ENCODE measurements at regions not wholly inside any gene's neighbourhood (a gene's known extent, or its start where the extent isn't known, plus 50 kb on each side); places are given as distances from the start of the nearest gene placed in this dataset.
"Not testable (repeated sequence)": the region's sequence is repeated elsewhere in the genome, so short reads cannot be mapped to it uniquely, and the experiment has no call there.

DNA sequence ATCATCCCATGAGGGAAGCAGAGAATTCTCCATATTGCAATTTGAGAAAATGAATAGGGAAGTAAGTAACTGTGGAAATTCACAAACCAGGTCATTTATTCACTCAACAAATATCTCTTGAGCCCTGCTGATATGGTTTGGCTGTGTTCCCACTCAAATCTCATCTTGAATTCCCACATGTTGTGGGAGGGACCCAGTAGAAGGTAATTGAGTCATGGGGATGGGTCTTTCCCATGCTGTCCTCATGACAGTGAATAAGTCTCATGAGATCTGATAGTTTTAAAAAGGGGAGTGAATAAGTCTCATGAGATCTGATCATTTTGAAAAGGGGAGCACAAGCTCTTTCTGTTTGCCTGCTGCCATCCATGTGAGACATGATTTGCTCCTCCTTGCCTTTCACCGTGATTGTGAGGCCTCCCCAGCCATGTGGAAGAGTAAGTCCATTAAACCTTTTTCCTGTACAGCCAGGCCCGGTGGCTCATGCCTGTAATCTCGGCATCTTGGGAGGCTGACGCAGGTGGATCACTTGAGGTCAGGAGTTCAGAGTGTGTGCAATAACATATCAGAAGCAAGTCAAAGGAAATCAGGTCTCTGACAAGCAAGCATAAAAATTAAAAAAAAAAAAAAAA, 193.2 kb downstream of the NDUFA10 start:
- DNase-seq: no peak

DNA sequence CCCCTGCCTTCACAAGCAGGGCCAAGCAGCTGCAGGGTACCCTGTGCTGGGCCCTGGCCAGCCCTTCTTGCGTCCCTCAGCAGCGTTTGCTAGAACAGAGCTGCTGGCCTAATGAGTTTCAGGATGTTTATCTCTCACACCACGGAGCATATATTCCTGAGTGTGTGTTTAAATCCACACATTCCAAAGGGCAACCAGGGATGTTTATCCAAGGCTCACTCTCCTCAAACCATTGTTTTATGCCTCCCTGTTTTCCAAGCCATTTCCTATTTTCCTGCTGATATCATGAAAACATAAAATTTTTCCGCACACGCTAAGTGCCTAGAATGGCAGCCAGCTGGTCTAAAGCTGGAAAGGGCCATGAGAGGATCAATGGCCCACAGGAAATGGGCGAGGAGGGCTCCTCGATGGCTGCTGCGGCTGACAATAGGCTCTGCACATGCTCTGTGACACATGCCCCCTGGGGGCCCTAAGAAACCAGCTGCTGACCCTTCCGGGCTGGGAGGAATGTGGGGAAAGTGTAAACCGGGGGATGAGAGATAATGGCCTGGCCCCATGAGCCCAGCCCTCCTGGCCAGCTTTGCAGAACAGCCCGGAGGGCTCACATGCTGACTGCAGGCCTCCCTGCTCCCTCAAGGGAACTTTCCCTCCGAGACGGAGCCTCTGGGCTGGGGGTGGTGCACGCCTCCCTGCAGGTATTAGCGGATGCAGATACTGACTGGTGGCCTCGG, 194.0 kb downstream of the NDUFA10 start:
- peak; percentile 2 for DNase-seq

DNA sequence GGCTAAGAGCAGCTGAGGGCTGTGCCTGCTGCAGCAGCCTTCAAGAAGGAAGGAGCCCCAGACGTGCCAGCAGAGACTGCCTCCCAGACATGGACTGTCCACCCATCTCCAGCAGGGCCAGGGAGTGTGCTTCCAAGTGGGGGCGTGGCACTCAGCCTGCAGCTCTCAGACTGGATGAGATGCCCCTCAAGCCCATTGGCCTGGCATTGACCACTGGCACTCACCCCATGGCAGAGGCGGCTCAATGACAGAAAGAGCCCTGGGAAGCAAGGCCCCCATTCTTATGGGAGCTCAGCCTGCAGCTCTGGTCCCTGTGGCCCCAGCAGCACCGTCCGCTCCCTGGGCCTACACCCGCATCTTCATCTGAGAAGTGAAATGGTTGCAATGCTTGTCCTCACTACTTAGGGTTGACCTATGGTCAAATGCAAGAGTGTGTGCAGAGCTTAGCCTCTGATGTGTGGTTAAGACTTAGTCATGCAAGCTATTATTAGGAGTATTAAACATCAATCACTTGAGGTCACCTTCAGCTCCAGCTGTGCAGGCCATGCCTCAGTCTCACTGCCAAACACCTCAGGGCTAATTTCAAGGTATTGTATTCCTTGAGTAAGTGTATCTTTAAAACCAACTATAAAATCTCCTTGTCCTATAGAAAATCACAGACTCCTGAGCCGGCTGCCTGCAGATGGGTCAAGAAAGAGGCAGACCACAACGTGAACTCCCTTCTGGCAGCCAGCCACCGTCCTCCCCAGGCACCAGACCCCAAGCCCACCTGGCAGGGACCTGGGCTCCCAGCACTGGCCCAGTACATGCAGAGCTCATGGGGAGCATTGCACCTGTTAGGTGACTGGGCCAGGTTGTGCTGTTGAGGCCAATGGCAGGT, 194.8 kb downstream of the NDUFA10 start:
- no peak for DNase-seq

DNA sequence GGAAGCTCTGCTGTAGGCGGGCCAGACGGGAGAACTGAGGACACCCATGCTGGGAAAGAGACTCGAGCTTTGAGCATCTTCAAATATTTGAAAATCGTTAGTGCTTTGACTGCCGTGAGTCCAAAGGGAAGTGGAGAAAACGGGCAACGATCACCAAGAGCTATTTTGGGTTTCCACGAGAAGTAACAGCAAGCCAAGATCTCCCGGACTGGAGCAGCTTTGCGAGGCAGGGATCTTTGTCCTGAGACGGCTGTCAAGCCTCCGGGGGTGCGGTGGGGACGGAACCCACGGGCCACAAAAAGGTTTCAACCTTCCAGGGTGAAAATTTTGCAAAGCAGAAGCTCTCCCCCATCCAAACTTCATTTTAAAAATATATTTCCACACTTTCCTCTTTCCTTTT, 195.8 kb downstream of the NDUFA10 start:
- no peak for DNase-seq

DNA sequence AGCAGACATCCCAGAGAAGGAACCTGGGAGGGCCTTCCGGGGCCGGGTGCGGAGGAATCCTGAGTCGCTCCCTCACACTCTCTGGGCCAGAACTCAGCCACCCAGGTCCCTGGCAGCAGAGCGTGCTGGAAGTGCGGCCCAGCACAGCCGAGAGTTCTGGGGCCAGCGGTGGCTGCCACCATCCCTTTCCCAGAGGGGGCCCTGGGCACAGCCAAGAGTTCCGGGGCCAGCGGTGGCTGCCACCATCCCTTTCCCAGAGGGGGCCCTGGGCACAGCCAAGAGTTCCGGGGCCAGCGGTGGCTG, 196.2 kb downstream of the NDUFA10 start:
- not testable (repeated sequence) for DNase-seq

DNA sequence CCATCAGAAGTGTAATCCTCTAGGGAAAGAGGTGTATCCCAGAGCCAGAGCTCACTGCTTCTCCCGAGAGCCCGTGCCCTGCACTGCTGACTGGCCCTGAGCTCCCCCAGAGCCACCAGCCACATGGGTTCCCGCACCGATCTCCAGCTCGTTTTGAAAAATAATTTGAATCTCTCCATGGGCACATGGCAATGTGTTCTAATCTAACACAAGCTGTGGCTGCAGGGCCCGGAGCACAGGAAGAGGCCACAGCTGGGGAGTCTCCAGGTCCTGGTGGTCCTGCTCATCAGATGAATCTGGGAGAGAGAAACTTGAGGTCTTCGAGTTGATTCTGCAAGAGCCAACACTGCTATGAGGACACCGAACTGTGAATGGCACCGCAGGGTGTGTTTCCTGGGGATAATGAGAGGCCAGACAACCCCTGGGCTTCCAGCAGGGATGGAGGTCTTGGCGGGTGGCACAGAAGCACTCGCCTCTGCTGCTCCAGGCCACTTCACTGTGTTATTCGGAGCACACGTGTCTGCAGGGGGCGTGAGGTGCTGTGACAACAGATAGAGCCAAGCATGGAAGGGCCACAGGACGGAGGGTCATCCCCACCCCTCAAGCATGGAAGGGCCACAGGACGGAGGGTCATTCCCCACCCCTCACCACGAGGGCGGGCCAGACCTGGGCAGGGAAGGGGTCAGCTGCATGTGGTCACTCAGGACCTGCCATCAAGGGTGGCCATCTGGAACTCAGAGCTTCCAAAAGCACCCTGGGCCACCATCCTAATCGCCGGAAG, 196.8 kb downstream of the NDUFA10 start:
- no peak for DNase-seq

DNA sequence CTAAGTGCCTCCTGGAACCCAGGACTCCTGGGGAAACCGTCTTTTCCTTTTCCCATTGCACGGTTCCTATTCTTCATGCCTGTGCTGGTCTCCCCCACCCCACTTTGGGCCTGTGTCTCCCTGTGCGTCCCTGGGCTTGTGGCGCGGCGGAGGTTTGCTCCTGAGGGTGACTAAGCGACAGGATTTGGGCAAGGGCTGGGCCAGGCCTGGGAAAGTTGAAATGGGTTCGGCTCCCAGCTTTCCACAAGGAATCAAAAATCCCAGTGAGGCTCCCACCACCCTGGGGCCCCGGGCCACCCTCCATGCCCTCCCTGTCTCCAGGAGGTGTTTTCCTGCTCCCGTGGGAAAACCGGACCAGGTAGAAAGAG, 197.6 kb downstream of the NDUFA10 start:
- DNase-seq: no peak

DNA sequence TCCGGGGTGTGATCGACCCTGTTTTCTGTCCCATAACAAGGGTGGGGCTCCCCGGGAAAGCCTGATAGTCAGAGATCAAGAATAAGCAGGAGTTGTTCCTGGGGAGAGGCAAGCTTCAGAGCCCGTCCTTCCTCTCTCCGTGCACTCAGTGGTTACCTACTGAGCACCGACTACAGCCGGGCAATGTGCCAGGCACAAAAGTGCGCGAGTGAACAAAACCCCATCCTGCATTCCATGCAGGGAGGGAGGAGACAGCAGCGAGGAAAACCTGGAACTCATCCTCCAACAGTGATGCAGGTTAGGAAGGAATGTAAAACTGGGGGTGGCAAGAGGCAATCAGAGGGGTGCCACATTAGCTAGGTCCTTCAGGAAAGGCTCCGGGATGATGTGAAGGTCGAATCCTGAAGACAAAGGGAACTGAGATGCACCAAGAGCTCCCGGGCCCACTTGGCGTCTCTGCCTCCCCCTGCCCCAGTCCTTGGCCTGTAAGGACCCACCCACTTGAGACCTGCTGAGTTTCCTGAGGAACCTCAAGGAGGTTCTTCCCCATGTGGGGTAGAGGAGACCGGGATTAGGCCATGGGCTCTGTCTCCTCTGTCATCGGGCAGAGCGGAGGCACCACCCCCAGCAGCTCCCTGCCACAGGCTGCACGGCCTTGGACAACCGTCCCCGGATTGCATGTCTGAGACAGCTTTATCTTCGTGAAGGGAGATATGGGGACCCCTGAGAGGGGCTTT, 198.2 kb downstream of the NDUFA10 start:
- no peak for DNase-seq

DNA sequence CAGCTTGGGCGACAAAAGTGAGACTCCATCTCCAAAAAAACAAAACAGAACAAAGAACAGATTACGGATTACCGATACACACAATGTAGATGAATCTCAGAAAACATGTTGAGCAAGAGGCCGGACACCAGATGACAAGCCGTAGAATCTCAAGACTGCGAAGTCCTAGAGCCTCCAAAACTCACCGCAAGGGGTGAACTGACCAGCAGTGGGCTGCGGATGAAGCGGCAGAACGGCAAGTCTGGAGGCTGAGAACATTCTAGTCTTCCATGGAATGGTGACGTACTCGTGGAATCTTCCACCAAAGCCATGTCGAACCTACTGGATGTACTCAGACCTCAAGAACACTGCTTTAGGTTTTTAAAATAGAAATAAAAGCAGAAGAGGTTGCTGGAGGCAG, 198.8 kb downstream of the NDUFA10 start:
- no peak for DNase-seq

DNA sequence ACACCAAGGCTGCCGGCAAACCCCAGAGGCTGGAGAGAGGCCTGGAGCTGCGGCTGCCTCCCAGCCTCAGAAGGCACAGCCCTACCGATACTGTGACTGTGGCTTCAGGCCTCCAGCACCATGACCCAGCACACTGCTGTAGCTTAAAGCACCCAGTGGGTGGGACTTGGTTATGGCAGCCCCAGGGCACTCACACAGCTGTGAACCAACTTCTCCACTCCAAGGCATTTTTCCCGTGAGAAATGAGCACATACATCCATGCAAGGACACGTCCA, 199.5 kb downstream of the NDUFA10 start:
- no peak for DNase-seq

DNA sequence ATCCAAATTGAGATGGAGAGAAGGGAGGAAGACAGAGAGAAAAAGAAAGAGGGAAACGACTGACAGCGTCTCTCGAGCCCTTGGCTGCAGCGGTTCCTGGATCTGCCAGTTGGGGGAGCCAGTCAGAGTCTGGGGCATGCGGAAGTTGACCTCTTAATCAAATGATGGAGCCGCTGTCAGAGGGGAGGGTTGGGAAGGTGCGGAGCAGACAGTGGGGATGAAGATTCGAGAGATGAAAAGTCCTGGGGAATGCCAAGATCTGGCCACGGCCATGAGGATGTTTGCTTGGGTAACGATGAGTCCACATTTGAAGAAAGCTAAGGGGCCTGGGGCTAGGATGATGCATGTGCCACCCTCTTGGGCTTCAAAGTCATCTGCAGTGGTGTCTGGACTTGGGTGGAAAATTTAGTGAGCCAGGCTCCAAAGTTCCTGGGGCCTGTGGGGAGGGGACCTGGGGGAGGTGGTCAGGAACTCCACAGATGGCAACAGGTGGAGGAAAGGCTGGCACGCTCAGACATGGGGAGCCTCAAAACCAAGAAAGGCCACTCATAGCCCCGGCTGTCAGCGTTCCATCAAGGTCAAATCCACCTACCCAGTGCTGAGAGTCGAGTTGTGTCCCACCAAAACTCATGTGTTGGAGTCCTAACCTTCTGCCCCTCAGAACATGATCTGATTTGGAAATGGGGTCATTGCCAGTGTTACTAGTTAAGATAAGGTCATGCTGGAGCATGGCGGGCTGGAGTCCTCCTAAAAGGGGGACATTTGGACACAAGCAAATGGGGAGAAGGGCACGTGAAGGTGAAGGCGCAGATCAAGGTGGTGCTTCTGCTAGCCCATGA, 200.1 kb downstream of the NDUFA10 start:
- DNase-seq: no peak

DNA sequence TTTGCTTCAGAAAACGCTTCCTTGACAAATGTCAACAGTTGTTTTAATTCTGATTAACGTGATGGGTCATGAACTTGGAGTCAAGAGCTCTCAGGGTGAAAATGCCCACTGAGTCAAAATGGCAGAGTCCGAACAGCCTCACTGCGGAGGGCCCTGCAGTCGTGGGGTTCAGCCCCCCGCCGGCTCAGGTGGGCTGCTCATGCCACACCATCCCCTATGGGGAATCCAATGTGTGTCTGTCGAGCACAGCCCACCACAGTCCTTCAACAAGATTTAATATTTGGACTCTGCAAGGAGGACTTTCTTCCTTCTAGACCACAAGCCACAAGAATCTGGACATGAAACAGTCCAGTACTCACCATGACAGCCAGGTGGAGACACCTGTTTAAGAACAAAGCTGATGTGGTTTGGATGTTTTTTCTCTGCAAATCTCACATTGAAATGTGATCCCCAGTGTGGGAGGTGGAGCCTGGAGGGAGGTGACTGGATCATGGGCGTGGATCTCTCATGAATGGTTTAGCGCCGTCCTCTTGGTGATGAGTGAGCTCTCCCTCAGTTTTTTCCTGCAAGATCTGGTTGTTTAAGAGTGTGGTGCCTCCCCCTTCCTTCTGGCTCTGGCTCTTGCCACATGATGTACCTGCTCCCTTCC, 201.0 kb downstream of the NDUFA10 start:
- DNase-seq: no peak

DNA sequence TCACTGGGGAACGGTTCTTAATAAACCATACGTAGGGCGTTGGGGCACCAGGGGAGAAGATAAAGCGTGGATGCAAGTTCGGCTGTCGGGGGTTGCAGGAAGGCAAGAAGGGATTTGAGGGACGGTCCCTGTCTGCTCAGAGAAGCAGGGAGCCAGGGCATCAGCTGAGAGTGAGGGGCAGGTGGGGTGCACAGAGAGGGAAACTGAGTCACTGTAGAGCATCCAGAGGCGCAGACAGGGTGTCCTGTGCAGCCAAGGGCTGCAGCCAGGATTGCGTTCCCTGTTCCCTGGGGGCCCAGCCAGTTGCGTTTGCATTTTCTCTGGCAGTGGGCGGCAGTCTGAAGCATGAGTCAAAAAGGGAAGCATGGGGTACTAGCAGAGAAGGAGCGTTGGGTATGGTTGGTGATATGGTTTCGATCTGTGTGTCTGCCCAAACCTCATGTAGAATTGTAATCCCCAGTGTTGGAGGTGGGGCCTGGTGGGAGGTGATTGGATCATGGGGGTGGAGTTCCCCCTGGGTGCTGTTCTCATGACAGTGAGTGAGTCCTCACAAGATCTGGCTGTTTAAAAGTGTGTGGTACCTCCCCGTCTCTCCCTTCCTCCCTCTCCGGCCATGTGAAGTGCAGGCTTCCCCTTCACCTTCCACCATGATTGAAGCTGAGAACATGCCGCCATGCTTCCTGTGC, 202.9 kb downstream of the NDUFA10 start:
- no peak for DNase-seq

DNA sequence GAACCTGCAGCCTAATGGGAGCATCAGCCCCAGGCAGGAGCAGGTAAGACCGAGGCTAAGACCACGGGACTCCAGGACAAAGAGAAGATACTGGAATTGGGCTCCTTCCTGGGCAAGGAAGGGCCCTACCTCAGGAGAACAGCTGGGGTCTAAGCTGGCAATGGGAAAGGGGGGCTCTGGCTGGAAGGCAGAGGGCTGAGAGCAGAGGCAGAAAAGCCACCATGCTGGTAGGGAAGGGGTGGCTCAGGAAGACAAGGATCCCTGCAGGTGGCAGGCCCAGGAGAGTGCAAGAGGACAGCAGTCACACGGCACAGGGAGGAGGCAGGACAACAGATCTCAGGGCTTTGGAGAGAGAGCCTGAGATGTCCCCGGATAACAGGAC, 203.5 kb downstream of the NDUFA10 start:
- no peak for DNase-seq

DNA sequence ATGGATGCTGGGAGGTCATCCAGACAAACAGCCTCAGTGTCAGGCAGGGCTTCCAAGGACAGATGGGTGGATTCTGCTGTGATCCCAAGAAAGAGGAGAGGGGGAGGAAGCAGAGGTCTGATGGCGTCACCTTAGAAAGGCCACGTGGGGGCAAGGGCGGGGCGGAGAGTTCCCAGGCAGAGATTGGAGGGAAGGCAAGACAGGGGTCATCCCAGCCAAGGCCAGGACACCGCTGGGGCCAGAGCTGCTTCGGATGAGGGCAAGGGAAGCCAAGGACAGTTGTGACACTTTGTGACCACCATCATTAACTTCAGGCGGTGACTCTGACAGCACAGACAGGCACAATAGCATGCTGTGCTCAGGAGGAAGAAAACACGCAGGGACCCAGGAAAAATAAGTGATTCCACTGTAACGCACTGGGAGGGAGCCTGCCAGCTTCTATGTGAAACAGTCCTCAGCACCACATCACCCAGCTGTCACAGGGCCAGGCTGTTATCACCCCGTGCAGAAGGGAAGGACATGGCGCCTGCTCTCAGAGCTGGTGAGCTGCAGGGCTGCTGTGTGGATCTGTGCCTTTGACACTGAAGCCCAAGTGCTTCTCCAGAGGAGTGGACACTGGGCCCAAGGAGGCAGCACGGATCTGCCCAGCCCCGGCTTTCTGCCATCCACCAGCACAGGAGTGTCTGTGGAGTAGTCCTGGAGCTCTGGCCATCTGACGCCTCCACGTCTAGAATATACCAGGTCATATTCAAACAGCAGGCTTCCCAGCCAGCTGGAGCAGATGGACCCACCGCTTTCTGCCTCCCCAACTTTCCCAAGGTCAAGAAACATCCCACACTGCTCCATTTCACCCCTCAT, 204.1 kb downstream of the NDUFA10 start:
- DNase-seq: no peak

DNA sequence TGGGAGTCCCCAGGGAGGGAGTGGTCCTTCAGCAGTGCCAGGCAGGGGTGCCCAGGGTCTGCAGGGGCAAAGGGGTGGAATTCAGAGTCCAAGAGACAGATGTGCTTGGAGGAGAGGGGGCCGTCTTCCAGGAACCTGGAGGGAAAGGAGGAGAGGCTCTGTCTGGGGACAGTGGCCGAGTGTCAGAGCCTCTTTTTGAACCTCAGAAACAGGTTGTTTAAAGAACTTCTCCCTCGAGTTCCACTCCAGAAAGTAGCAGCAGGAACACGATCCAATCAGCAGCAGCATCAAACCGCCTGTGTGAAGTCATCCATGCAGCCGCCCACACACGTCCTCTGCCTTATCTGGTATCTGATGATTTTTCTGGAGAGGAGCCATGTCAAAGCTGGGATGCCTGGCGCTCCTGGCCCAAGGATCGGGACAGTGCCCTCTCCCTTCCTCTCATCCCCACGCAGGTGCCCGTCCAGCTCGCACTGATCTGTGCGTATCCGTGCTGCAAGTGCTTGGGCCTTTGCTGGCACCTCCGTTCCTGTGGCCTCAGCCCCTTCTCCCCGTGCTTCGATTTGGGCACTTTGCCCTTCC, 205.1 kb downstream of the NDUFA10 start:
- DNase-seq: no peak

DNA sequence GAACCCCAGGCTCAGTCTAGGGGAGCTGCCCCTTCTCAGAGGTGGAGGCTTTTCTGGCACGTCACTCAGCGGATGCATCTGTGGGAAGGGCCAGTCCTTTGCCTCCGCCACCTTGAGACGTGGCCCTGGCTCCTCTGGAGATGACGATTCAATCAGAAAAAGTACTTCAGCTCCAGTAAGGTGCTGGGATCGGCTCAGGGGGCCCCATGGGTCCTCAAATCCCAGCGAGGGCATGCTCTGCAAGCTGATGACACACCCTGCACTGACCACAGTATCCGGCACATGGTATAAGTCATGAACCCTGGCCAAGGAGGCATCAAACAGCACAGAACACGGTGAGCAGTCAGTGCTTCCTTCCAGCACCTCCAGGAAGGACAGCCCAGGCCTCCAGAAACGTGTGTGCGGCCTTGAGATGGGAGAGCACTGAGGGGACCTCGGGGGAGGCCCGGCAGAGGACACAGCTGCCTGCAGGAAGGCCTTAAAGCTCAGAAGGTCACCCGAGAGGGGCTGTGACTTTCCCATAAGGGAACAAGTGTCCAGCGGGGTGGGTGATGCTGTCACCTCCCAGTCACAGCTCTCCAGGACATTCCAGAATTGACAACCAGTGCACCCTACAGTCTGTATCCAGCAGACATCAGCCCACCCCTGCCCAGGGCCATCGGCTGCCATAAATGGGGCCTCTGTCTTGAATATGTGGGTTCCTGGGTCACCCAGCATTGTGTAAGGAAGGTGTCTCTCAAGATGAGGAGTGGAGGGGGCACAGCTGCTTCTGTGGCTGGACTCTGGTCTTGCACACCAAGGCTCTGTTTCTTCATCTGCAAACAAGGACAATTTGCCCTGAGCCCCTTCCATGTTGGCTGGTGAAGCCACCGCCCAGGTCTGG, 205.8 kb downstream of the NDUFA10 start:
- no peak for DNase-seq

DNA sequence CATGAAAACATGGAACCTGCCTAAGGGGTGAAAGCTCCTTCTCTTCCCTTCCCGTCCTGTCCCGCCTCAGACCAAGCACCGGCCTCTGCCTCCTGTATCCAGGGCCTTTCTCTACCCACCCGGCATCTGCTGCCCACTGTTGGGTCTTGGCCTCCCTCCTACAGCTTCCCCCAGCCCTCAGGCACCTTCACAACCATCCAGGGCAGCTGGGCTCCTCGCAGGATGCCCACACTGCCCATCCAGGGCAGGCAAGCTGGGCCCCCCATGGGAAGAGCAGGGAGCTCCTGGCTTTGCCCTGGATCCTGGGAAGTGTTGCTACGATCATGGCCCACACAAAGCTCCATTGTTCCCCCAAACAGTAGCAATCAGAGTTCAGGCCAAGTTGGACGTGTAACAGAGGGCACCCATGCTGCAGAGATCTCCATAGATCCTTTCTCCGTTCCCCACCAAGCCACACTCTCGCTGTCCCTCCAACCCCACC, 206.6 kb downstream of the NDUFA10 start:
- DNase-seq: no peak

Measured in fibroblast of skin of back (primary cell).